ENCODE measurements at regions not wholly inside any gene's neighbourhood (a gene's known extent, or its start where the extent isn't known, plus 50 kb on each side); places are given as distances from the start of the nearest gene placed in this dataset.

GRCh38 chr7:25854059-25854458, 297.9 kb upstream of the NFE2L3 start:
- intact Hi-C loops (cut with DNase I), result loop anchor here (5.0 to 10.0 kb wide), 2 partner anchors 397 to 729 kb away; partner anchors contain the start of gene CYCS
- Histone ChIP-seq H3K4me1 (peaks cover 0 to 70% (median 60%) of the 10 kb centered on the region in 4 donors), H3K9me3 (no peaks in the 10 kb centered on the region), H3K27ac (peak overlapping the region; percentile 79 to 95 (median 83)), H3K27me3 (peaks cover 7 to 72% (median 25%) of the 10 kb centered on the region in 3 donors), H3K4me3 (no peak overlapping the region), H3K36me3 (no peaks in the 10 kb centered on the region)
- TF ChIP-seq POLR2A (IDR thresholded peaks at IDR 0.05) (no peak), EP300 (IDR thresholded peaks at IDR 0.05) (no peak), CTCF (IDR thresholded peaks at IDR 0.05) (no peak), POLR2AphosphoS5 (IDR thresholded peaks at IDR 0.05) (no peak)
- 33 to 57% methylated on average over 14 of the region's 14 CpGs for WGBS, 2 donors
- DNase-seq, result no peak

- H3K4me1 ChIP-seq, result peaks cover 0 to 62% (median 52%) of the 10 kb centered on the region in 4 donors
- 4 to 6% methylated on average over 20 of the region's 20 CpGs for WGBS, 2 donors
- TF ChIP-seq POLR2AphosphoS5 (IDR thresholded peaks at IDR 0.05) (peak; percentile 81 to 88 (median 84)), POLR2A (IDR thresholded peaks at IDR 0.05) (peak; percentile 51 to 66), CTCF (IDR thresholded peaks at IDR 0.05) (peak in 3 of 4 experiments; percentile 59 to 80 (median 63)), EP300 (IDR thresholded peaks at IDR 0.05) (peak in 2 of 4 donors; percentile 30 to 58)
- peaks cover 7 to 80% (median 33%) of the 10 kb centered on the region in 3 donors for H3K27me3 ChIP-seq
- intact Hi-C loops (cut with DNase I), result loop anchor here (5.0 to 10.0 kb wide), 6 partner anchors 347 to 1312 kb away; partner anchors contain the start of genes CBX3, CYCS, HNRNPA2B1 and HOXA3
- peak; percentile 86 for DNase-seq
- peak overlapping the region; percentile 84 to 95 (median 84) for H3K27ac ChIP-seq
- H3K4me3 ChIP-seq, result peak overlapping the region in 2 of 4 donors; percentile 49 to 56
- H3K9me3 ChIP-seq, result no peaks in the 10 kb centered on the region
- H3K36me3 ChIP-seq, result no peaks in the 10 kb centered on the region
Measured at GRCh38 chr7:25854608-25855497, 297.1 kb upstream of the NFE2L3 start.

- WGBS, 2 donors, result 7 to 17% methylated on average over 22 of the region's 22 CpGs
- intact Hi-C loops (cut with DNase I), result loop anchor here (5.0 to 10.0 kb wide), 5 partner anchors 346 to 1311 kb away; partner anchors contain the start of genes CBX3, CYCS, HNRNPA2B1 and HOXA3
- TF ChIP-seq CTCF (IDR thresholded peaks at IDR 0.05) (no peak), POLR2AphosphoS5 (IDR thresholded peaks at IDR 0.05) (peak in 1 of 4 donors; percentile 8)
- Histone ChIP-seq H3K27ac (peak overlapping the region; percentile 84 to 95 (median 84)), H3K4me1 (peaks cover 0 to 49% (median 40%) of the 10 kb centered on the region in 4 donors), H3K36me3 (no peaks in the 10 kb centered on the region), H3K4me3 (peak overlapping the region; percentile 41 to 56 (median 46)), H3K9me3 (peaks cover 0 to 8% (median 0%) of the 10 kb centered on the region in 4 donors), H3K27me3 (peaks cover 11 to 93% (median 46%) of the 10 kb centered on the region in 3 donors)
- DNase-seq, result no peak
Measured at GRCh38 chr7:25855854-25856782, 295.9 kb upstream of the NFE2L3 start.

GRCh38 chr7:25857376-25858067, 294.5 kb upstream of the NFE2L3 start:
- 3 to 12% methylated on average over 21 of the region's 21 CpGs for WGBS, 2 donors
- intact Hi-C loops (cut with DNase I), result loop anchor here (5.0 to 10.0 kb wide), 5 partner anchors 345 to 1310 kb away; partner anchors contain the start of genes CBX3, CYCS, HNRNPA2B1 and HOXA3
- peak; percentile 75 for DNase-seq
- Histone ChIP-seq H3K27me3 (peaks cover 13 to 99% (median 55%) of the 10 kb centered on the region in 3 donors), H3K4me3 (peak overlapping the region; percentile 41 to 56 (median 46)), H3K27ac (peak overlapping the region; percentile 84 to 95 (median 84)), H3K4me1 (peaks cover 0 to 39% (median 26%) of the 10 kb centered on the region in 4 donors), H3K9me3 (peaks cover 0 to 8% (median 0%) of the 10 kb centered on the region in 4 donors), H3K36me3 (no peaks in the 10 kb centered on the region)
- no peak for TF ChIP-seq CTCF (IDR thresholded peaks at IDR 0.05)
- TF ChIP-seq POLR2A (IDR thresholded peaks at IDR 0.05), result no peak
- no peak for TF ChIP-seq EP300 (IDR thresholded peaks at IDR 0.05)

Measured in sigmoid colon (tissue), 6 donors.